Suppressor macrophage treated with lipopolysaccharide for 4 hours (primary cell): ENCODE measurements at regions not wholly inside any gene's neighbourhood (a gene's known extent, or its start where the extent isn't known, plus 50 kb on each side); places are given as distances from the start of the nearest gene placed in this dataset.

ENCODE experiments used
- DNase-seq: peaks from one replicate; pipeline ENCODE4 v3.0.0-alpha.2; 2020

GRCh38 chr12:18905134-18905533 is 167.2 kb downstream of the CAPZA3 start:
- DNase-seq, result no peak

DNA sequence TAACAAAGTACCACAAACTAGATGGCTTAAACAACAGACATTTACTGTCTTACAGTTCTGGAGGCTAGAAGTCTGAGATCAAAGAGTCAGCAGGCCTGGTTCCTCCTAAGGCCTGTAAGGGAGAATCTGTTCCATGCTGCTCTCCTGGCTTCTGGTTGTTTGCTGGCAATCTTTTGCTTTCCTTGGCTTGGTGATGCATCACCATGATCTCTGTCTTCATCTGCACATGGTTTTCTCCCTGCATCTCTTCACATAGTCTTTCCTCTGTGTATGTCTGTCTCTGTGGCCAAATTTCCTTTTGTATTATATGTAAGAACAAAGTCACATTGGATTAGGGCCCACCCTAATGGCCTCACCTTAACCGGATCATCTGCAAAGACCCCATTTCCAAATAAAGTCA is 168.5 kb downstream of the CAPZA3 start:
- DNase-seq, result no peak

DNA sequence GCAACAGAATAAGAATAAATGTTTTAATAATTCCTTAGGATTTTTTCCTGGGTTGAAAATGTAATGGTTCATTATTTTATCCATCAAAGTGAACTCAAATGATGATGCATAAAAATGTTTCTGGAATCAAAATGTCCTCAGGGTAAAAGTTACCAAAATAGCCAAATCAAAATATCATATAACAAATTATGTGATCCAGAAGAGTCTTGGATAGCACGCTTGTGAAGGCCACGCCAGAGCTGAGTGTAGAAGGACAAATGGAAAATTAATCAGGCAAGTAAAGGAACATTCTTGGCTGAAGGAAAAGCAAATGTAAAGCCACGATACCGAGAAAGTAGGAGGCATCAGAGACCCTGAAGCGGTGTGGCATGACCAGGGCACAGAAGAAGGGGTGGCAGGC is 169.2 kb downstream of the CAPZA3 start:
- DNase-seq, result no peak

DNA sequence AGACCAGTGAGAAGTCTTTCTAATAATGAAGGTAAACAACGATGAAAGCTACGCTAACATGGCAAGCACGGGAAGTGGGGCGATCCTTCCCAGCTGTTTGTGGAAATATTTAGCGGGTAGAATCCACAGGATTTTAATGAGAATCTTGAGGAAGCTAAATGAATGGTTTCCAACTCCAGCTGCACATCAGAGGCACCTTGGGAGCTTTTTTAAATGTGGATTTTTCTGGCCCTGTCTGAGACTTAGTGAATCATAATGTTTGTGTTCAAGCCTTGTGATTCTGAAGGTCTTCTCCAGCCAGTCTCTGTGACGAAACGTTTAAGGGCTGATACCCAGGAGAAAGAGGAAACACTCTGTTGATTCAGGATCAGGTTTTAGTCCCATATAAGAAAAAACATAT is 169.8 kb downstream of the CAPZA3 start:
- no peak for DNase-seq

- DNase-seq, result no peak
Measured at GRCh38 chr12:18908191-18908590, 170.3 kb downstream of the CAPZA3 start.

GRCh38 chr12:18919871-18920511 is 182.1 kb downstream of the CAPZA3 start:
- no peak for DNase-seq

DNA sequence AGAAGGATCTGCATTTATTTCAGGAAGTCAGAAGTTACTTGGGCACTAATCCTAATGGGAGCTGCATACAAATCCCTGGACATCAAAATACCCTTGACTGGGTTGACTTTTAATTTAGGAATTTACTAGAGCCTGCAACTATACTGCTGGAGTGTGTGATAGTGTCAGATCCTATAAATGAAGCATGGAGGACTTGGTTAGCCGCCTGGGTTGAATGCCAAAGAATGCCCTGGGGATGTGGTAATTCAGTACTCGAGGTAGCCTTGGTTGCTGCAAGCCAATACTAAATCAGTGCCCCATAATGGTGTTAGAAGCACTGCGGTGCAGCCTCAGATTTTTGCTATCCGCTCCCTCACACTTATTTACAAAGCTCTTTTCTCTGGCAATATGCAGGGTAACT is 184.9 kb downstream of the CAPZA3 start:
- no peak for DNase-seq

DNA sequence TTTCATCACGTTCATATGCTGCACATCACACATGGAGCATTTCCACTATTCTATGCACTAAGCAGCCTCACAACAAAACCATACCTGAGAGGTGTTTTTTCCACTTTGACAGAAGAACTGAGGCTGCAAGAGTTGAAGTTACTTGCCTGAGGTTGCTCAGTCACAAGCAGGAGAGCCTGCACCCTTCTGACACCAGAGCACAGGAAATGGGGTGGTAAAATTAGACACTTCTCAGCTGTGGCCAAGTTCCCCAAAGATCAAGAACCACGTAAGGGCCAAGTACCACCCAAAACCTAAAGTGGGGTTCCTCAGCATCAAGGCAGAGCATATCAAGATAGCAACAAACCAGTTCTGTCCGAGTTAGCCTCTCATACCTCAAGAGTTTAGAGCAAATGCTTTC is 185.8 kb downstream of the CAPZA3 start:
- no peak for DNase-seq

DNA sequence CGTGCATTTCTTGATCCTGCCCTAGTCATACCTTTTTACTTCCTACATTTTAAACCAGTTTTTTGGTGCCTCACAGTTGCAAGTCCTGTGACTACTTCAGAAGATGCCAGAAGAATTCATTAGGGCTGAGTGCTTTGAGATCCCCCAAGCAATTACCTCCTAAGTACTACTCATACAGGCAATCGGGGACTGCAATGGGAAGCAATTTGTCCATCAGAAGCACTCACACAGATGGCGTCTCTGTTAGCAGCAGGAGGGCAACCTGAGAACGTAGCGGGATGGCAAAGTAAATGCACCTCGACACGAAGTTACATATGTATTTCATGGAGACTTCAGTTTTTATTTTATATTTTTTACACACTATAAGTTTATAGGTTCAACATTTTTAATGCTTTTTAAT is 188.3 kb downstream of the CAPZA3 start:
- DNase-seq, result no peak

- no peak for DNase-seq
Measured at GRCh38 chr12:18932211-18932610, 194.3 kb downstream of the CAPZA3 start.

DNA sequence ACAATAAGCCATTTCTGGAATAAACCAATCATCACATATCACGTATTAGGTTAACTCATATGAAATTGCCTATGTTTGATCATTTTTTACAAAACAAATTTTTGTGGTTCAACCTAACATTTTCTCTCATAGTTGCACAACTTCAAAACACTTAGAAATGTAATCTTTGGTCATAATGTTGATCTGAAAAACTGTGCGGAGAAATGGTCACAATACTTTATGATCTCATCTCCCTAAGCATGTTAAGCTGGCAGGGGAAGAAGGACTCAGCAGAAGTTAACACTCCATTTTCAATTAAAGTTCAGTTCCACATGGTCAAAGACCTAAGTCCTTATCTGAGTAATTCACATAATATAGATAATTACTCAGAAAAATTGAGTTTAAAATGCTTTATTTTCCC is 194.8 kb downstream of the CAPZA3 start:
- no peak for DNase-seq

DNA sequence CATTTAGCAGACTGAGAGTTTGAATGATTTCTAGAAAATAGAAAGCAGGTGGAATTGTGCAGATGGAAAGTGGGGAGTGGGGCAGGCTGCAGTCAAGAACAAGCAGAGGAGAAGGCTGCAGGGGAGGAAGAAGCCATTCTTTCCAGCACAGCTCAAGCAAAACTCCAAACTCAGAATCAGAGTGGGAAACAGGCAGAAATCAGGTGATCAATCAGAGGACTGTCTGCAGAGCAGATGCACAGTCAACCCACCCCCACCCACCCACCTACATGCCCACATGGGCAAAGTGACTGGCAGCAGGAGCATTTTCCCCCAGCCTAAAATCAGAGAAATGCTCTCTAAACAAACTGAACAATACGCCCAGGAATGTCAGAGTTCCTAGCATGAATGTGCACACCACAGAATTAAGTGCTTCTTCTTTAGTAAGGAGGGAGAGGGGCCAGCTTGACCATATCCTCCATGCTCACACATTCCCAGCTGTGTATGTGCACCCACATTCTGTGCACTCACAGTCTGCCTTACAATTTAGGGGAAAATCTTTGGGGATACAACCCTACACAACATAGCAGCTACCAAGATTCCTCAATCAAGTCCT is 194.1 kb upstream of the PLEKHA5 start:
- DNase-seq, result no peak

DNA sequence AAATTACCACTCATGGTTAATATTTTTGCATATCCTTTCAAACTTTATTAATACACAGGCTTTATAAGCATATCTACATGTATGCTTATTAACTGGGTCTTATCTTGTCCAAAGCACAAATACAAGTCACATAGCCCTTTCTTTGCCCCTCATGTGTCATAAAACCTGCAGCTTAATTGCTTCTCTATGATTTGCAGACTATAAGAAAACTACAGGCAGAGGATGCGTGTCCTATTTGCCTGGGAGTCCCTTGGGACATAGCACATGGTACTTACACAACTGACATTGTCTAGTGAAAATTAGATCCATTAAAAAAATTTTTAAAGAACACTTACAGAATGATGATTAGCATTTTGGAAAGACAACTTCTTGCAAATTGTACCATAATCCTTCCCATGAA is 190.5 kb upstream of the PLEKHA5 start:
- no peak for DNase-seq

DNA sequence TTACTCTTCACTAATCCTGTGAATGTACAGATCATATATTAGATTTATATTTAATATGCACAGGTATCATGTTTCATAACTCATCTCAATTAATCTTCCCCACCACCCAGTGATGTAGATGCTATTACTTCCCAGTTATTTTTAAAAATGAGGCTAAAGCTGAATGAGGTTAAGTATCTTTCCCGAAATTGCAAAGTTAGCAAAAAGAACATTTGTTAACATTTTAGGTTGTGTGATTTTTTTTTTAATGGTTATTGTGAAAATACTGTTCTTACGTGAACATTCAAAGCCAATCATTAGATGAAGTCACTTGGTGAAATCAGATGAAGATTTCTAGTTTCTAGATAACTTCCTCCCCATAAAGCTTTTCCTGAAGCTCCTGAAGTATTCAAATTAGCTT is 186.9 kb upstream of the PLEKHA5 start:
- DNase-seq, result no peak

- DNase-seq, result no peak
Measured at GRCh38 chr12:18943200-18943599, 186.3 kb upstream of the PLEKHA5 start.

GRCh38 chr12:18946106-18946505 is 183.4 kb upstream of the PLEKHA5 start:
- no peak for DNase-seq

GRCh38 chr12:18951218-18951617 is 178.3 kb upstream of the PLEKHA5 start:
- no peak for DNase-seq

DNA sequence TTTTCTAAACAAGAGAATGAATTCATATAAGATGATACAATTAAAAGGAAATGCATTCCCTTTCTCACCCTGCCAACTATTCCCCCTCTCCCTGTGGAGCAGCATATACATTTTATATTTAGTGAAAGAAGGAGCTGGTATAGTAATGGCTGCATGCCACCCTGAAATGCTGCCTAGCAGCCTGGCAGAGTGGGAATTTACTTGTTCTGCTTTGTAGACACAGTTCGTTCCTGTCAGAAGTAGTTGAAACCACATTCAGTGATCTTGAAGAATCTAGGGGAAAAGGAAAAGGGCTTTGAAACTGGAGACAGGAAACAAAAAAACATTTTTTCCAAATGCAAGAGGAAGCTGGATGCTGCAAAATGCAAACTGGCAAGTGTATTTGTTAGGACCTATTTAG is 176.0 kb upstream of the PLEKHA5 start:
- DNase-seq, result no peak

GRCh38 chr12:18955594-18955993 is 173.9 kb upstream of the PLEKHA5 start:
- no peak for DNase-seq

- DNase-seq, result no peak
Measured at GRCh38 chr12:18965203-18965602, 164.3 kb upstream of the PLEKHA5 start.

DNA sequence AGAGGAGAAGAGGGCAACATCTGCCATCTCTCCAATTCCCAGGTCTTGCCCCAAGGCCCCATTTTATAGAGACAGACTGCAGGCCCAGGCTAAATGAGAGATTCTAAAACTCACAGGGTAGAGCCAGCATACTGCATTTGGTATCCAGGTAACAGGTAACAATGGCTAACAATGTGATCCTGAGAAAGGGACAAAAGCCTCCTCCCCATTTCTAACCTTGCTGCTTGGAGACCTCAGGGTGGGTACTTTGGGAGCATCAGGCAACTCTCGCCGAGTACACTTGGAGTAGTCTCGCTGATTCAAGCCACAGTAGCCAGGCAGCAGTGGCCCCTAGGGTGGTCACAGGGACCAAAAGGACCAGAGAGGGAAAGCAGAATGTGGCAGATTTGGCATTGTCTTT is 162.6 kb upstream of the PLEKHA5 start:
- no peak for DNase-seq

- no peak for DNase-seq
Measured at GRCh38 chr12:18967814-18968213, 161.7 kb upstream of the PLEKHA5 start.

DNA sequence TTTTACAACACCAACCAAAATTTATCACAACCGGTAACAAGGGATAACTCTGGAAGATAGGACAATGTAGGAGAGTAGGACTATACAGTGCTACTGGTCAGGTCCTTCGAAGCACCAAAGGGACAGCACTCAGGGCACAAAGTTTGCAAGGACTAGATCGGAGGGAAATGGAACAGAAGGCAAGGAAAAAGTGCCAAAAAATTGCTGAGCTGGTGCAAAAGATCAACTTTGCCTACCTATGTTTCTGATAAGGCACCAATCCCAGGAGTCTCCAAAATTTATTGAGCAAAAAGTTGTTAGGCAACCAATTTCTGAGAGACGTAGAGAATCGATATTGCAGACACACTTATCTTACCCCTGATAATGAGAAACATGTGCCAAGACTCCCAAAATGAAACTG is 160.0 kb upstream of the PLEKHA5 start:
- no peak for DNase-seq

GRCh38 chr12:18970603-18971002 is 158.9 kb upstream of the PLEKHA5 start:
- DNase-seq, result no peak

- DNase-seq, result no peak
Measured at GRCh38 chr12:18971932-18972331, 157.6 kb upstream of the PLEKHA5 start.
